ENCODE measurements at regions not wholly inside any gene's neighbourhood (a gene's known extent, or its start where the extent isn't known, plus 50 kb on each side); places are given as distances from the start of the nearest gene placed in this dataset.

- TF ChIP-seq CTCF (IDR thresholded peaks at IDR 0.05; ENCODE audit: low read depth, low read length, poor library complexity, severe bottlenecking) (no peak), EZH2phosphoT487 (IDR thresholded peaks at IDR 0.05; ENCODE audit: borderline replicate concordance, low read length) (no peak)
Measured at GRCh38 chr13:84088996-84089395, 206.7 kb upstream of the SLITRK1 start.

All from DOHH2 (cell line).